ENCODE measurements at regions not wholly inside any gene's neighbourhood (a gene's known extent, or its start where the extent isn't known, plus 50 kb on each side); places are given as distances from the start of the nearest gene placed in this dataset.
"Not testable (repeated sequence)": the region's sequence is repeated elsewhere in the genome, so short reads cannot be mapped to it uniquely, and the experiment has no call there.

GRCh38 chr5:66442951-66443445 lies 153.2 kb upstream of the MAST4 start:
- no peaks in the 10 kb centered on the region for H3K4me1 Mint-ChIP-seq
- POLR2A ChIA-PET, result no interaction called here
- CTCF ChIA-PET, result interaction anchor here (0.9 kb wide), 1 partner anchor 28 kb away, joined by 3 read pairs; no protein-coding TSS in a partner anchor
- H3K27ac Mint-ChIP-seq, result no peak overlapping the region
- DNase-seq, result no peak
- H3K9me3 Mint-ChIP-seq, result peaks cover 6% of the 10 kb centered on the region
- H3K27me3 Mint-ChIP-seq, result peaks cover 2% of the 10 kb centered on the region
- H3K36me3 Mint-ChIP-seq (ENCODE audit: low read depth), result no peaks in the 10 kb centered on the region
- H3K4me3 Mint-ChIP-seq, result no peak overlapping the region

DNA sequence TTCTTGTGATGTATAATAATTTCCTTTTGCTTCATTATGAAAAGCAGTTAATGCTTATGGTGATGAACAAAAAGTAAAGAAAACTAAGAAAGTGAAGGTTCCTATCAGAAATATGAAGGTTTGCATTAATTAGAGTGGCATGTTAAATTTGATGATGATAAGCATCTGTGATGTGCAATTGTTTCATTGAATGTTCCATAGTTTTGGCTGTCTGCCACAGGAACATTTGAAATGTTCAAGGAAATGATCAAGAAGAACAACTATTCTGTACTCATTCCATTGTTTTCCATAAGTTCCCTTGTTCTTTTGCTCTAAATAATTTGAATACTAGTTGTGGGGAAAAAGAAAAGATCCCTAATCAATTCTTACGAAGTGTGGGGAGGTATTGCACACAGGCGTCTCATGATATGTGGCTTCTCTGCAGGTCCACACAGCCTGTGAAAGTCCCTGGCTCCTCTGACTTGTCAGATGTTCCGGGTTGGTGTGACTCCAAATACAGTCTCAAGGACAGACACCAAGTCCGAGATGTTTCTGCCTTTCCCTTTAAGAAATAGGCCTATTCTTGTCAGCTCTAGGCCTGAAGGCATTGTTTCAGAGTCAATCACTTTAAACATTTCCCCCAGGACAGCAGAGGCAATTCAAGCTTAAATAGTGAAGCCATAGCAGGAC lies 152.6 kb upstream of the MAST4 start:
- ChIA-PET POLR2A (no interaction called here), CTCF (interaction anchor here (0.6 kb wide), 1 partner anchor 700 kb away, joined by 3 read pairs; no protein-coding TSS in a partner anchor)
- H3K9me3 Mint-ChIP-seq, result peaks cover 6% of the 10 kb centered on the region
- no peaks in the 10 kb centered on the region for H3K4me1 Mint-ChIP-seq
- no peaks in the 10 kb centered on the region for H3K36me3 Mint-ChIP-seq (ENCODE audit: low read depth)
- H3K4me3 Mint-ChIP-seq, result no peak overlapping the region
- H3K27me3 Mint-ChIP-seq, result peaks cover 2% of the 10 kb centered on the region
- no peak overlapping the region for H3K27ac Mint-ChIP-seq
- no peak for DNase-seq

GRCh38 chr5:66448070-66448469 lies 148.1 kb upstream of the MAST4 start:
- peaks cover 13% of the 10 kb centered on the region for H3K9me3 Mint-ChIP-seq
- CTCF ChIA-PET; H3K4me3 Mint-ChIP-seq; H3K4me1 Mint-ChIP-seq; POLR2A ChIA-PET; H3K27ac Mint-ChIP-seq; H3K36me3 Mint-ChIP-seq (ENCODE audit: low read depth); H3K27me3 Mint-ChIP-seq; DNase-seq: not testable (repeated sequence)

GRCh38 chr5:66450237-66450636 lies 146.0 kb upstream of the MAST4 start:
- Mint-ChIP-seq H3K9me3 (peaks cover 18% of the 10 kb centered on the region), H3K4me3 (no peak overlapping the region), H3K27ac (no peak overlapping the region), H3K27me3 (peaks cover 4% of the 10 kb centered on the region), H3K4me1 (no peaks in the 10 kb centered on the region), H3K36me3 (ENCODE audit: low read depth) (peaks cover 2% of the 10 kb centered on the region)
- CTCF ChIA-PET, result no interaction called here
- POLR2A ChIA-PET, result no interaction called here
- DNase-seq, result no peak

DNA sequence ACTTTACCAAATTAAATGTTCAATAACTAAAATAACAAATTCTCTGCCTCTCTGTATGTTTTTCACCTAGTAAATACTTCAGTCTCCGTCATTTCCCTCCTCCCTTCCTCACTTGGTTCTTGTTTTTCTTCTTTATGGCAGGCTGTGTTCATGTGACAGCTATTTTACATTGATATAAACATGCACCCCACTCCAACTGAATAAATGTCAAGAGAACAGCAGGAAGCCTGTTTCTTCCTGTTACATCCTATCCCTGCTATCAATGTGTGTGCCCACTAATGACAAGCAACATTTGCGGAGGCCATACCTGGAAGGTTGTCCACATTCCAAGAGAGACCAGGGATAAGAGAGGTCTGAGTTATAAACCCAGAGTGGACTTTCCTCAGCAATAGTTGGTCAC lies 145.2 kb upstream of the MAST4 start:
- peaks cover 4% of the 10 kb centered on the region for H3K27me3 Mint-ChIP-seq

DNA sequence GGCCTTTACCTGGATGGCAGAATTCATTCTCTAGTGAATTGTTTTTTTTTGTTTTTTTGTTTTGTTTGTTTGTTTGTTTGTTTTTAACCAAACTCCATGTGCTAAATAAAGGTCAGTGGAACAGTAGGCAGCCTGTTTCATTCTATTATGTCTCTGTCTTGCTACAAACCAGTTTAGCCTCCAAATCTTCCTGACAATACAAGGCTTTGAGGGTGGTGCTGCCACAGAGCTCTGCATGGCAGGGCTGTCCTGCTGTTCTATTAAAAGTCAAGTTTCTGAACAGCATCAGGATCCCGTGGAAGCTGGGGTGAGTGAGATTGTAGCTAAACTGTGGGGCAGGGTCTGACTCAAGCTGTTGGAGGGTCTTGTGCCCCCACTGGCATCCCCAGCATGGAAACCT lies 144.1 kb upstream of the MAST4 start:
- Mint-ChIP-seq H3K27ac (no peak overlapping the region), H3K9me3 (peaks cover 20% of the 10 kb centered on the region), H3K4me1 (no peaks in the 10 kb centered on the region), H3K4me3 (no peak overlapping the region), H3K36me3 (ENCODE audit: low read depth) (peaks cover 2% of the 10 kb centered on the region), H3K27me3 (peaks cover 4% of the 10 kb centered on the region)
- ChIA-PET CTCF (no interaction called here), POLR2A (interaction anchor here (0.6 kb wide), 1 partner anchor 197 kb away, joined by 3 read pairs; no protein-coding TSS in a partner anchor)
- DNase-seq, result no peak

More for the DNA sequence above, 145.2 kb upstream of the MAST4 start:
- DNase-seq, result no peak
- Mint-ChIP-seq H3K4me3 (no peak overlapping the region), H3K36me3 (ENCODE audit: low read depth) (peaks cover 2% of the 10 kb centered on the region), H3K4me1 (no peaks in the 10 kb centered on the region), H3K9me3 (peaks cover 22% of the 10 kb centered on the region), H3K27ac (no peak overlapping the region)
- ChIA-PET POLR2A (no interaction called here), CTCF (no interaction called here)

GRCh38 chr5:66454186-66455078 lies 141.8 kb upstream of the MAST4 start:
- DNase-seq, result no peak
- no peaks in the 10 kb centered on the region for H3K4me1 Mint-ChIP-seq
- H3K27ac Mint-ChIP-seq, result no peak overlapping the region
- H3K4me3 Mint-ChIP-seq, result no peak overlapping the region
- H3K9me3 Mint-ChIP-seq, result peaks cover 15% of the 10 kb centered on the region
- CTCF ChIA-PET, result no interaction called here
- H3K27me3 Mint-ChIP-seq, result peaks cover 2% of the 10 kb centered on the region
- H3K36me3 Mint-ChIP-seq (ENCODE audit: low read depth), result peaks cover 2% of the 10 kb centered on the region
- POLR2A ChIA-PET, result no interaction called here

- Mint-ChIP-seq H3K9me3 (peaks cover 5% of the 10 kb centered on the region), H3K27me3 (peaks cover 6% of the 10 kb centered on the region), H3K4me1 (no peaks in the 10 kb centered on the region), H3K4me3 (no peak overlapping the region), H3K27ac (no peak overlapping the region), H3K36me3 (ENCODE audit: low read depth) (no peaks in the 10 kb centered on the region)
- no peak for DNase-seq
- POLR2A ChIA-PET, result no interaction called here
- CTCF ChIA-PET, result no interaction called here
Observed at GRCh38 chr5:66459728-66460127, 136.5 kb upstream of the MAST4 start.

- POLR2A ChIA-PET, result no interaction called here
- H3K27ac Mint-ChIP-seq, result no peak overlapping the region
Observed at GRCh38 chr5:66467564-66467963, 128.6 kb upstream of the MAST4 start.

DNA sequence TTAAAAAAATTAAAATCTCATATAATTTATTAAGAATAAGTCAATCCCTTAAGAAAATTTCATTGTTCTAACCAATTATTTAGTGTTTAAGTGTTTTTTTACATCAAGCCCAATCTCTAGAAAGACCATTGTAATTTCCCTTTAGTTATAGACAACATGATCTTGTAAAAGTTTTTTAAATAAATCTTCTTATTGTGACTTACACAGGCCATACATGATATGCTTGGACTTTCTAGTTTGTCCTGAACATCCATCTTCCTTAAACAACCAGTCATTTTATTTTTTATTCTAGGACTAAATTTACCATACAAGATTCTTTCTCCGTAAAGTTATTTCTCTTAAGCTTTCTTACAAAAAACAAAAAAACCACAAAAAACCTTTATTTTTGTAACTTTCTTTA lies 126.5 kb upstream of the MAST4 start:
- ChIA-PET CTCF (interaction anchor here (0.7 kb wide), 1 partner anchor 363 kb away, joined by 3 read pairs; no protein-coding TSS in a partner anchor), POLR2A (no interaction called here)
- DNase-seq, result no peak

More at GRCh38 chr5:66467564-66467963, 128.6 kb upstream of the MAST4 start:
- no peaks in the 10 kb centered on the region for H3K4me1 Mint-ChIP-seq
- CTCF ChIA-PET, result no interaction called here
- H3K4me3 Mint-ChIP-seq, result no peak overlapping the region
- H3K36me3 Mint-ChIP-seq (ENCODE audit: low read depth), result no peaks in the 10 kb centered on the region
- H3K9me3 Mint-ChIP-seq, result peaks cover 19% of the 10 kb centered on the region
- DNase-seq, result no peak
- H3K27me3 Mint-ChIP-seq, result peaks cover 7% of the 10 kb centered on the region

DNA sequence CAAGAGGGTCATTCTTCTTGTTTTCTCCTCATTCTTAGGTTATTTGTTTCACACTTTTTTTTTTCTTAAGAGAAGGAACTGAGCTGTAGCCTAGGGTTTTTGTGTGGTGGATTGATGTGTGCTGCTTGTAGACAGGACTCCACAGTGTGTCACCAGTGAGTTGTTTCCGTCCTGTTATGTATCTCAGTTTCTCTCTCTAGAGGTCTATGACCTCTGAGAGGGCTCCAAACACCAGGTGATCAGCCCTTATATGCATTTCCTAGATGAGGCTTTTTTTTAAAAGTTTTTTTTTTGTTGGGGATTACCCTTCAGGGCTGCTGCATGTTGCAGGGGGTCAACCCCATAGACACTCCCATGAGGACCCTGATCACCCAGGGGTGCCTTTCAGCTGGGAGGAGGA lies 124.2 kb upstream of the MAST4 start:
- ChIA-PET POLR2A (no interaction called here), CTCF (no interaction called here)
- no peaks in the 10 kb centered on the region for H3K36me3 Mint-ChIP-seq (ENCODE audit: low read depth)
- peaks cover 10% of the 10 kb centered on the region for H3K27me3 Mint-ChIP-seq
- DNase-seq, result no peak
- no peak overlapping the region for H3K4me3 Mint-ChIP-seq
- peaks cover 12% of the 10 kb centered on the region for H3K9me3 Mint-ChIP-seq
- H3K27ac Mint-ChIP-seq, result no peak overlapping the region
- no peaks in the 10 kb centered on the region for H3K4me1 Mint-ChIP-seq

More for the DNA sequence above, 126.5 kb upstream of the MAST4 start:
- Mint-ChIP-seq H3K36me3 (ENCODE audit: low read depth) (no peaks in the 10 kb centered on the region), H3K4me1 (no peaks in the 10 kb centered on the region), H3K27ac (no peak overlapping the region), H3K4me3 (no peak overlapping the region), H3K27me3 (peaks cover 8% of the 10 kb centered on the region), H3K9me3 (peaks cover 21% of the 10 kb centered on the region)

DNA sequence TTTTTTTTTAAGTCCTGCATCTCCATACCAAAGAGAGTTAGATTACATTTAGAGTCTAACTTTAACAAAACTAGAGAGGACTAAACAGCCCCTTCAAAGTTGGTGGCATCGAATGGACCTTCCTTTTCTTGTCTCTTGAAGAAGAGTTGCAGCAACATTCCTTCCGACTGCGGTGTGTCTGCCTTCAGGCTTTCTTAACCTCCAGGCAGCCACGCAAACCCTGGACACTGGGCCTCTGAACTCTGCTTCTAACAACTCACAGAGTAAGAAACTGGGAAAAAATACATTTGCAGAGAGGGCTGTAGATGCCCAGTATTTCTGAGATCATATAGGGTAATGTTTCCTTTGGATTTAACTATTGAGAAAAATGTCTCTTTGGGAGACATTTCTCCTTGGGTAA lies 120.5 kb upstream of the MAST4 start:
- no peak overlapping the region for H3K4me3 Mint-ChIP-seq

DNA sequence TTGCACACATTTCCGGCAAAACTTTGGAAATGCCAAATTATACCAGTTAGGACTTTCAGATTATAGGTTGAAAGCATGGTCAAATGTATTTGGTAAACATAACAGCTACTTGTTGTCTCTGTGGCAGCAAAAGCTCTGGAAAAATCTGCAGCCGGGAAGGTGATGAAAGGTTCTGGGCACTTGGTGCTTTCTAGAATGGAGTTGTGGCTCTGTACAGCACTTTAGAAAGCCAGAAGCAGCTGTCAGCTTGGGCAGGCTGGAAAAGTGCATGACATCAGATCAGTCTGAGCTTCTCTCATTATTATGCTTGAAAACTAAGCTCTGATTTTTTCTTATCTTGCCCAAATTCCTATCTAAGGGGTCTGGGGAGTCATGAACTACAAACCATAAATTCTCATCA lies 118.6 kb upstream of the MAST4 start:
- ChIA-PET POLR2A (no interaction called here), CTCF (no interaction called here)
- Mint-ChIP-seq H3K36me3 (ENCODE audit: low read depth) (no peaks in the 10 kb centered on the region), H3K9me3 (peaks cover 2% of the 10 kb centered on the region), H3K27me3 (peaks cover 8% of the 10 kb centered on the region), H3K4me3 (no peak overlapping the region), H3K27ac (no peak overlapping the region), H3K4me1 (no peaks in the 10 kb centered on the region)
- DNase-seq, result no peak

More for the DNA sequence above, 120.5 kb upstream of the MAST4 start:
- Mint-ChIP-seq H3K36me3 (ENCODE audit: low read depth) (no peaks in the 10 kb centered on the region), H3K27me3 (peaks cover 10% of the 10 kb centered on the region), H3K27ac (no peak overlapping the region), H3K4me1 (no peaks in the 10 kb centered on the region), H3K9me3 (peaks cover 3% of the 10 kb centered on the region)
- DNase-seq, result no peak
- CTCF ChIA-PET, result no interaction called here
- POLR2A ChIA-PET, result no interaction called here
